ENCODE measurements at regions not wholly inside any gene's neighbourhood (a gene's known extent, or its start where the extent isn't known, plus 50 kb on each side); places are given as distances from the start of the nearest gene placed in this dataset.
"Not testable (repeated sequence)": the region's sequence is repeated elsewhere in the genome, so short reads cannot be mapped to it uniquely, and the experiment has no call there.

DNA sequence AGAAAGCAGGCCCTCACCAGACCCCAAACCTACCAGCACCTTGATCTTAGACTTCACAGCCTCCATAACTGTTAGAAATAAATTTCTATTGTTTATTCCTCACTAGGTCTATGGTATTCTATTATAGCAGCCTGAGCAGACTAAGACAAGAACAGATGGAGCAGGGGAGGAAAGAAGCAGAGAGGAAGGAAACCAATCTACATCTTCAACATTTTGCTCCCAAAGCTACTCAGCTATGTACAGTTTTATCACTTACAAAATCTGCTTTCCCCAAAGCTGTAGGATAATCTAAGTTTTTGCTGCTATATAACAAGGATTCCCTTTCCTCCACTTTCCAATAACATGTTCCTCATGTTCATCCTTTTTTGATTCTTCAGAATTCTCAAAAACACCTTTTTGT lies 274.4 kb upstream of the CHAC2 start:
- no peak for DNase-seq (ENCODE audit: low read depth)

DNA sequence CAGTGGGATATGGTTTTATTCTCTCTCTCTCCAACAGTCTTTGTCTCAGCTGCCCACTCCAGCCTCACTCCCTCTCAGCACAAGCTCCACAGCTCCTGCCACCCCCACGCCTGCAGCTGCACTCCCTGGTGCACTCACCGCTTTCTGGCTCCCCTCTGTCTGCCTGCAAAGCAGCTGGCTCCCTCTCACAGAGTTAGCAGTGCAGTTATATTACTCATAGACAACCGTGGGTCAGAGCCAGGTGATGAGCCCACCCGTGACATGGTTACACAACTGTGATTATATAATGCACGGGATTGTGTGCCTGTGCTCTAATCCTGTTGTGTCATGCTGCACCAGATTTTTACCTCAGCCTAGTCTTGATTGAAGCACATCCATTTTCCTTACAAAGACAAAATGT lies 276.9 kb upstream of the CHAC2 start:
- no peak for DNase-seq (ENCODE audit: low read depth)

DNA sequence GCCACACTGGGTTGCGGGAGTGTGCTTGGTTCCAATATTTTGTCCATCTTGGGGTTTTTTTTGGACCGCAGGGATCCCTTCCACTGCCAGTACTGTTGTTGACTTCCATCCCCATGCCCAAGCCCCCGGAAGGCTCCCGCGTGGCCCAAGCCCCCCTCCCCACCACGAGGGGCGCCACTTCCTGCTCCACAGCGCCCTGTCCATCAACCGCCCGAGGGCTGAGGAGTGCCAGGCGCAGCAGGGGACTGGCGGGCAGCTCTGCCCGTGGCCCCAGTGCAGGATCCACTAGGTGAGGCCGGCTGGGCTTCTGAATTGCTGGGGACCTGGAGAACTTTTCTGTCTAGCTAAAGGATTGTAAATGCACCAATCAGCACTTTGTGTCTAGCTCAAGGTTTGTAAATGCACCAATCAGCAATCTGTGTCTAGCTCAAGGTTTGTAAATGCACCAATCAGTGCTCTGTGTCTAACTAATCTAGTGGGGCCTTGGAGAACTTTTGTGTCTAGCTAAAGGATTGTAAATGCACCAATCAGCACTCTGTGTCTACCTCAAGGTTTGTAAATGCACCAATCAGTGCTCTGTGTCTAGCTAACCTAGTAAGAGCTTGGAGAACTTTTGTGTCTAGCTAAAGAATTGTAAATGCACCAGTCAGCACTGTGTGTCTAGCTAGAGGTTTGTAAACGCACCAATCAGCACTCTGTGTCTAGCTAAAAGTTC lies 281.3 kb upstream of the CHAC2 start:
- DNase-seq (ENCODE audit: low read depth) = not testable (repeated sequence)

DNA sequence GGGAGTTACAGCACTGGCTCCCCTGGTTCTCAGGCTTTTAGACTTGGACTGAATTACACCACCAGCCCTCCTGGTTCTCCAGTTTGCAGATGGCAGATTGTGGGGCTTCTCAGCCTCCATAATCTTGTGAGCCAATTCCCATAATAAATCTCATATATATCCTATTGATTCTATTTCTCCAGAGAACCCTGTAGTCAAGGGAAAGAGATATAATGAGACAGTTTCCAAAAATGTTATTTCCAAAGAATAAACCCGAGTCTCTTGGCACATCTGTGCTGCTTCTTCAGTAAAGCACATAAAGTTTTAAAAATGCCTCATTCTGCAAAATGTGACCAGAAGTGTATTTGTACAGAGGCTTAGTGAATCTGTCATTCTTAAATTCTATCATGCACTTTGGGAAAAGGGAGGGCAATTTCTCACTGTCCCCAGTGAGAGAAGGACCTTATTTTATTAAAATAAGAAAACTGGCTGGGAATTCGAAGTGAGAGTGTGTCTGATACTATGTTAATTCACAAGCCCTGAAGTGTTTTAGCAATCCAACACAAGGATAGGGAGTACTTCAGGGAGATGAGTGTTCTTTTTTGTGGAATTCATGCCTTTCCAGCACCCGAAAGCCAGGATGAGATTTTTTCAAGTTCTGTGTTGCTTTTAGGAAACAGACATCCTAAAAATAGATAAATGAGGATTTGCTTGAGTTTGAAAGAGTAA lies 282.4 kb upstream of the CHAC2 start:
- no peak for DNase-seq (ENCODE audit: low read depth)

DNA sequence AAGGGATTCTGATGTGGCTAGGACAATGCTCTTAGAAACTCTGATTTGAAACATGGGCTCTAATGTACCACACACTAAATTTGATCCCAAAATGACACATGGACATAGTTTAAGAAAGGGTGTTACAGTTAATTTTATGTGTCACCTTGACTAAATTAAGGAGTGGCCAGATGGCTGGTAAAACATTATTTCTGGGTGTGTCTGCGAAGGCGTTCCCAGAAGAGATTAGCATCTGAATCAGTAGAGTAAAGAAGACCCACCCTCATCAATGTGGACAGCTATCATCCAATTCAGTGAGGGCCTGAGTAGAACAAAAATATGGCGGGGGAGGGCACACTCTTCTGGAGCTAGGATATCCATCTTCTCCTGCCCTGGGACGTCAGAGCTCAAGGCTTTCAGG lies 283.1 kb upstream of the CHAC2 start:
- no peak for DNase-seq (ENCODE audit: low read depth)

DNA sequence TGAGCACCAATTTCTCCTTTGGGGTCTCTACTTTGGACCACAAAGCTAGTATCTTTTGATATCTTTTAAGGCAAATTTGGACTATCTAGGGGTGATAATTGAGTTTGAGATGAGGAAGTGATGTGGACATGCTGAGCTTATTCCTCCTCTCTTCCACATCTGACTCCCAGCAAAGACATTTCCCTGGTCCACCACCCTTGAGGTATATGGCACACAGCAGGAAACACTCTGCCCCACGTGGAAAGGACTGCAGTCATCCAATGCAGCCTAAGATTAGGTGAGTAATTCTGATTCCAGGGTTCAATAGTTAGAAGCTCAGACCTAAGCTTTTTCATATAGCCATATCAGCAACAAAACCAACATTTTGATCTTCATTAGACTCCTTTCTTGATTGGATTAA lies 290.1 kb upstream of the CHAC2 start:
- DNase-seq (ENCODE audit: low read depth) = no peak

DNA sequence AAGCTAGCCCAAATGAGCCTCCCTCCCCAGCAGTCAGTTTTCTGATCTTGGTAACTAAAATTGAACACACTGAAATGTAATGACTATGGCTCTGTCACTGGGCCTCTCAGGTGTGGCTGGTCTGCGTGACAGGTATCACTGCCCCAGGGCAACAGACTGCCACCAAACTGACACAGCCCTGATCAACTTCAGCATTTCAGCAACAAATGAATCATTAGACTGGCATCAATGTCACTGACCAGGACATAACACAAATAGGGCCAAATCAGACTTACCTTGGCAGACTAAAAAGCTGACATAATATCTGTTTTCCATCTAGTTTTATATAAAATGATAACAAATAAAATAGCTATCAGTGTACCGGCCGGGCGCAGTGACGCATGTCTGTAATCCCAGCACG lies 290.8 kb upstream of the CHAC2 start:
- no peak for DNase-seq (ENCODE audit: low read depth)

DNA sequence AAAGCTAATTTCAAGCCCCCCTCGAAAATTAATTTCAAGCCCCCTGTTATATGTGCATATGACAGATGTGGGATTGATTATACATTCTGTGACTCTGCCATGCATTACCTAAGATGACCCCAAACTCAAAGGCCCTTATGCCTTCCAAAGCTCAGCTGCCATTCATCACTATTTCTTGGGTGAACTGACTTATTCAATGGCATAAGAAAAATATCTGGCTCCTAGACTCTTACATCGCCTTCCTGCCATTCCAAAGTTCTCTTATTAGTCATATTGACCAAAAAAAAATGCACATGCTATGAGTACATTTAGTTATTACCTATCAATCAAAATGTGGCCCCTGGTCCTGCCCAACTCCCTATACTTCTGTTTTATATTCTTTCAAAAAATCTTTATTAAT lies 291.8 kb upstream of the CHAC2 start:
- DNase-seq (ENCODE audit: low read depth) = no peak

DNA sequence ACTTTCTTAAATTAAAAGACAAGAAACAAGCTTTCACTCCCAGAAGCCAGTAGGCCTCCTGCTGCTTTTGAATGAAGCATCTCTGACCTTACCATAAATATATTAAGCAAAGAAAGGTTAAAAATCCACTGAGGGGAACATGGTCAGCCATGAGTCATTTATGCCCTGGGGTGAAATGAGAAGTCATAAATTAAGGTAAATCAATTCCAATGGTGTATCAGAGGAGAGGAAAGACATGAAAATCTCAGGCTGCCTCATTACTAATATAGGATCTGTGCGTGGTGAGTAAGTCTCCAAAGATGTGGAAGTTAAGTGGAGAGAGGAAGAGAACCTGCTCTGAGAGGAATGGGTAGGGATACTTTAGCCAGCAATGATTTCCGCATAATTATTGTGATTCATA lies 292.3 kb upstream of the CHAC2 start:
- no peak for DNase-seq (ENCODE audit: low read depth)

DNA sequence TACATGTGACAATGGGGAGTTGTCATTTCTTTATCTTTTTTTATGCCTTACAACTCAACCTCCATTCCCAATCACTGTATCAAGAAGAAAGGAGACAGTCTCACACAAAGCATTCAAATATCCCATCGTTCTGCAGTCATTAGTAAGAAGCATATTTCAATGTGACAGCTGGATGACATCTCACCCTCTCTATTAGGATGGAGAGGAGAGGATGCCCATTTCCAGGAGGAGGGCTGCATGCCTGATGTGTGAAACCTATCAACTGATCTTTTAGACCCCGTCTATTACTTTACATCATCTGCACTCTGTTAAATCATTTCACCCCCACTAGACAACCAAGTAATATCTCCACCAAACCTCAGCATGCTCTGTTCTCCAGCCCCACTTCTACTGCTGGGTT lies 292.7 kb upstream of the CHAC2 start:
- DNase-seq (ENCODE audit: low read depth) = no peak

DNA sequence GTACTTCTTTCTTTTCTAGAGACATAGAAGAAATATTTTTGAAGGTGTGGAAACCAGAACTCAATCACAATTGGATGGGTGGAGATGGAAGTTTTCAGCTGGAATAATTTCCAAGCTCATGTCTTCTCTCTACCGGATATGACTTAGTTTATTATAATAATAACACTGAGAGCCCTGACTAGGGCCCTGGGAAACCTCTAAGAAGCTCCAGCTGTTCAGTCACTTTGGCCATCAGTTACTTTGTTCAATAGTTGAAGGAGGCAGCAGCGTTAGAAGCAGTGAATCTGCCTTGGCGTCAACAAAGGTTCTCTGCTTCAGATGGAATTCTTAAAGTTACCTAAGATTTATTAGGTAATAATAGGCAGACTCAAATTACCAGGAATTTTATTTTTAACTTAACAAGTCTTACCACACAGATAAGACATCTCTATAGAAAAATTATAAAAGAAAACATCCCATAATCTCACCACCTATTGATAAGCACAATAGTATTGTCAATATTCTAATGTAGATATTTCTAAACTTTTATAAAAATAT lies 293.8 kb upstream of the CHAC2 start:
- DNase-seq (ENCODE audit: low read depth) = no peak

DNA sequence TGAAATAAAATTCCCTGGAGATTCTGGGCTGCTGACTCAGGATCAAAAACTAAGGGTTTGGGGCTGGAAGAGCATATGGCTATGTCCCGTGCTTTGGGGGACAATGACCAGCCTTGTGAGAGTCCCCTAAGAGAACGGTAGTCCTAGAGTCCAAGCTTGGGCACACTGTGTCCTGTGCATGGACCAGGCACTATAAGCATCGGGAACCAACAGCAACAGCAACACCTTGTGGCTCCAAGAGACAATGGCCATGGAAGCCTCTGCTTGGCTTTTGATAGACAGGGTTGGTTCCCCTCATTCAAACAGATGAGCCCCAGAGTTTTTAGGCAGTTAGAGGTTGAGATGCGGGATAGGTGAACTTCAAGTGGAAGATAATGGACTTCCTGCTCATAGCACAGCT lies 294.4 kb upstream of the CHAC2 start:
- no peak for DNase-seq (ENCODE audit: low read depth)

DNA sequence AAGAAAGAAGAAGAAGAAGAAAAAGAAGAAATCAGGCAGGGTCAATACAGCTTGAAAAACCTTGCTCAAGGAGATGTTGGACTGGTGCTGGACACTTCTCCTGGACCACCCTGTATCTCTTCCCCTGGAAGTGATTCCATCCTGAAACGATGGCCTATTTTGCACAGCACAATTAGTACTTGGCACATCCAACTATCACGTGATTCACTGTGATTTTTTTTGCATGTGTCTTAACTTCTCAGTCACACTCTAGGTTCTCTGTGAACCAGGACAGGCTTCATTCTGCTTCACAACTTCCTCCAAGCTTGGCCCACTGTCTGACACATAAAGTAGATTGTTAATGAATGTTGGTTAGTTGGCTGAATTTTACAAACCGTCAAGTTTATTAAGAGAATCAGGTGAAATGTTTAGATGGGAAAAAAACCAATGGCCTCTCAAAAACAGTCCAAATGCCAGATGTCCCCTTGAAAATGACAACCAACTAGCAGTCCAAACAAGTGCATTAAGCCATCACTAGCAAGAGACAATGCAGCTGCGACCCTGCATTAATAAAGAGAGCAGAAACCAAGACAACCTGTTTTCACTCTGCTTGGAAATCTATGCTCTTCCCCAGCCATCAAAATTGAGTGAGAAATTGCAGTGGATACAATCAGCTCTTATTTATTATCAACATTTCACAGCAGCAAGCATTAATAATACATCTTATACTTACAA lies 300.0 kb upstream of the CHAC2 start:
- DNase-seq (ENCODE audit: low read depth) = no peak

DNA sequence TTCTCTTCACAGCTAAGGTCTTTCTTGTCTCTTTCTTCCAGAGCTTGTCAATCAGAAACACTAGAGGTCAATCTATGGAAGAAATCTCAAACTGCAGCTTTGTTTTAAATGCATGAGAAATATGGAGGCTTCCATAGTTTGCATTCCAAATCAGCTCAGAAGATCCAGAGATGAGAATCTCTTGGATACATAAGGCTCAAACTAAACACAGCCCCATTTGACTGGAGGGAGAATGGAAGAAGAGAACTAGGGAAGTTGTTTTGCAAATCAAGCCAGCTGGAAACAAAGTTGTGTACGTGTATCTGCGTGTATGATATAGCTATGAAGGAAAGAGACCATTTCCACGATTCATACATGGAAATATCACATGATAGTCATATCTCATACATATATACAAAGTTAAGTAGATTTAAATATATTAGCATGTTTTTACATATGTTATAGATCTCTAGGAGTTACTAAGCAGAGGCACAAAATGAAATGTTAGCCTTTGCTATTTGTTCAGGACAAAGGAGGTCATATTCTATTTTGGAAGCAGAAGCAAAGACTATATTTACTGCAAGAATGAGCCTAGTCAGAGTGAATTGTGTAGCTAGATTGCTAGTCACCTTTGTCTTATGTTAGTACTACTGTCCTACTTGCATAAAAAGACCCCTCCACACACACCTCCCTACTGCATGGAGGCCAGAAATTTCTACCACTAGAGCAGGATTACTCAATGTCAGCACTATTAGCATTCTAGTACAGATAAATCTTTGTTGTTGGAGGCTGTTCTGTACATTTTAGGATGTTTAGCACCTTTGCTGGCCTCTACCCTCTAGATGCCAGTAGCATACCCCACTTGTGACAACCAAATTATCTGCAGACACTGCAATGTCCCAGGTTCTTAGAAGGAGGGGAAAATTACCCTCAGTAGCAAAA lies 303.5 kb upstream of the CHAC2 start:
- no peak for DNase-seq (ENCODE audit: low read depth)

DNA sequence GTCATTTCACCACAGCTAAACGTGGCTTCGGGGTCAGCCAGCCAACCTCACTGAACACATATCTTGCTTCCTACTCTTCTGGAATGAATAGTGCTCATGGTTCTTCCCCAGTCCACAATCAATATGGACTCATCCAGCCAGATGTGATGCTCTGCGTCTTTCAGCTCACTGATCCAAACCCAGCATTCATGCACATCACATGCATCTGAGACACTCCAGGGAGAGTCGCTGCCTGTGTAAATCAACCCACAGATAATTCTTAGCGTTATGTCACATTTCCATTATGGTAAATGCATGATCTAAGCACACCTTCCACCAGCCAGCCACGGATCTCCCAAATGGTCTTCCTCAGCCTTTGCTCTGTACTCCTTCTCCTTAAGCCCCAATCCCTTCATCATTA lies 306.7 kb upstream of the CHAC2 start:
- DNase-seq (ENCODE audit: low read depth) = no peak

DNA sequence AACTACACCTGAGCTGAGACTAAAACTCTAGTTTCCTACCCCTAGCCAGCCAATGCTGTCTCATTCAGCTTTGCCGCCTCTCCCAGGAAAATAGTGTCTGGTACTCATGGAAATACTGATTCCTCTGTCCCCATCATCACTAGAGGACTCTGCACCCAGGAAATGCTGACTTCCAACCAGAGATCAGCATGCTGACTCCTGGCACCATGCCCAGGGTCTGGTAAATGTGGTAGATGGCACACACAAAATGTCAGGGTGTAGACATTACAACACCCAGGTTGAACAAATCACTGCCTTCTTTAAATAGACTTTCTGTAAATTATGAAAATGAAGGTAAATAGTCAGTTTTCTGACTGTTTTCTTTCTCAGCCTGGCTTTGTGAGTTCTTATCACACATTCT lies 307.3 kb upstream of the CHAC2 start:
- no peak for DNase-seq (ENCODE audit: low read depth)

DNA sequence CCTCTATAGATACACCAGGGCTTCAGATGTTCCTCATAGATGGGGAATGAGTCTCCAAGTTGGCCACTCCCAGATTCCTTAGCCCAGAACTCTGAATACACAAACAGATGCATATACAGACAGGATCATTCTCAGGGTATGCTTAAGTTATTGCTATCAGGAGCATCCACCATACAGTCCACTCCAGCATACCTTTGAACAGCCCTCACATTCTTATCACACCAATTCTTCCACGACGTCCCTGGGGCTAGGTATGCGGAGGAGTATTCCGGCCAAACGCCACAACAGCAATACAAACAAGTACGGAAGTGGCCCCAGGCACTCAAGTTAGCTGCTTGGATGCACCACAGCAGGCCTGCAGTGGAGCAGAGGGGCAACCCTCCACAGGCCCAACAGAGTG lies 312.5 kb upstream of the CHAC2 start:
- no peak for DNase-seq (ENCODE audit: low read depth)

DNA sequence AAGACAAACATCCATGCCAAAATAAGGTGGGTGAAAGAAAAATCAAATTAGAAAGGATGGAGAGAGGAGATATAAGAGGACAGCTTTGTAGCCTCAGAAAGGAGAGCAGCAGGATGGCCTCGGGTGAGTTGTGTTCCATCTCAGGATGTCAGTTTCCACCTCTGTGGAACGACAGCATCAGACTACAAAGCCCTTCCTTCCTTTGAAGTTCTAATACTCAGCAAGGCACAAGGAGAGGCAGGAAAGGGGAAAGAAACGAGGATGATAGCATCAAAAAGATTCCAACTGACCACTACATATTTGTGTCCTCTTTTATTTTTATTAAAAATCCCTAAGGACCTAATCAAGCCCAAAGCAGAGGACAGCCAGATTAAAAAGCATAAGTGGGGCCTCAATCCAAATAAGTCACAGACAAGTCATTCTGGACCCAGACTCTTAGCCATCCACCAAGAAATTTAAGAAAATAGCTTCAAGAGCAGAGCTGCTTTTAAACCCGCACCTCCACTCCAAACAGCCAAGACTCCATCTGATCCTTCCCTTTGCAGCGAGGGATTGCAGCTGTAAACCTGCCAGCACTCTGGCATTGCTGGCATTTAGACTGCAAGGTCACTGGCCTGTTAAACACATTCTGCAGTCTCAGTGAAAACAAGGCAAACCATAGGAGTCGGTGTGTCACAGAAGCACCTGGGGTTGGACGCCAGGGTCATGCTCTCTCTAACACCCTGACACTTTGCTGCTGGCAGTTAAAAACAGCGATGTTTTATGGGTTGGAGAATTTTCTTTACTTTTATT lies 314.5 kb upstream of the CHAC2 start:
- DNase-seq (ENCODE audit: low read depth) = no peak

DNA sequence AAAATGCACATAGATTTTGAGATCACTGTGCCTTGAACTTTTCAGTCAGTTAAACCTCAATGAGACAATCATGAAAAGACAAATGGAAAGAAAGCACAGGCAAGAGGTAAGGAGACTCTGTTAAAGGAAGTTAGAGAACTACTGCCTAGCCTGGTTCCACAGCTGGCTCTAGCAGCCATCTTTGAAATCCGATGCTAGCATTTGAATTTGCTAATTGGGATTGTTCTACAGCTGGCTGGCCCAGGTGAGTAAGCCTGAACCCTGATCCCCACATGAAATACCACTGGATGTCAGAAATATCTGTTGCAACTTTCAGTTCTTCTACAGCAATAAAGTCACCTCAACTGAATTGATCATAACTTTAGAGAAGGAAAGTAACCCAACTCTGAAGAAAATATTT lies 315.2 kb upstream of the CHAC2 start:
- DNase-seq (ENCODE audit: low read depth) = no peak

DNA sequence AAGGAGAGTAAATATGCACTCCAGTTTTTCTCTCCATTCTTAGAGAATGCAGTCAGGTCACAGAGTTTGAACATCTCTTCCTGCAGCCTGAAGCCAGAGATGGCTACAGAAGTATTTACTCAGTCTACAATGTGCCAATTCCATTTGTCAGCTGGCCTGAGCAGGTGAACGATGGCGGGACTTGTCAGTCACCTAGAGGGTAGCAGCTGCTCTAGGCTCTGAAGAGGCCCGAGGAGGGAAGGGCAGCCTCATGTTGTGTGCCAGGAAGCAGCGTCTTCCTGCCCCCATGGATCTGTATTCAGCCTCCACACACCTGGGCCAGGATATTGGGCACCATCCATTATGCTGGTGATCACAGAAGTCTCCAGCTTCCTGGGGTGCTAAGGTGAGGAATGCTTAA lies 316.7 kb upstream of the CHAC2 start:
- no peak for DNase-seq (ENCODE audit: low read depth)

DNA sequence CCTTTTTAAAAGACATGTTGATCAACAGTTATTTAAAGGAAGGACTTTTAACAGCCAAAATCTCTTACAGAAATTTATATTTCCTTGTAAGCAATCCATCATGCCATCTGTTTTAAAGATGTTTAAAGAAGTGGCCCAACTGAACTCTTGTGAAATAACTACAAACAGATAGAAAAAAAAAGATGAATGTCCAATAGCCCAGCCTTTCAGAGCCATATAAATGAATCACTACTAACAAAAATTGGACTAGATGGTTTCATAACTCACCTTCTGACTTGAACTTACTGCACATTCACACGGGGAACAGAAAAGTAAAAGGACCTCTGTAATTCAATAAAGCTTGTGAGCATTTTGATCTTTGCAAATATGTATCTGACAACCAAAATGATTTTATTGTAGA lies 319.0 kb upstream of the CHAC2 start:
- no peak for DNase-seq (ENCODE audit: low read depth)

All from fibroblast of the conjunctiva (primary cell).